GM18508 (cell line): ENCODE measurements at regions not wholly inside any gene's neighbourhood (a gene's known extent, or its start where the extent isn't known, plus 50 kb on each side); places are given as distances from the start of the nearest gene placed in this dataset.

Experiments used
- ATAC-seq: cut with Tn5 transposase; IDR thresholded peaks from one replicate; pipeline ENCODE4 v1.9.1; 2021; ENCODE audit warnings: moderate number of reproducible peaks; ENCODE audit not compliant: insufficient read depth, unreplicated experiment

DNA sequence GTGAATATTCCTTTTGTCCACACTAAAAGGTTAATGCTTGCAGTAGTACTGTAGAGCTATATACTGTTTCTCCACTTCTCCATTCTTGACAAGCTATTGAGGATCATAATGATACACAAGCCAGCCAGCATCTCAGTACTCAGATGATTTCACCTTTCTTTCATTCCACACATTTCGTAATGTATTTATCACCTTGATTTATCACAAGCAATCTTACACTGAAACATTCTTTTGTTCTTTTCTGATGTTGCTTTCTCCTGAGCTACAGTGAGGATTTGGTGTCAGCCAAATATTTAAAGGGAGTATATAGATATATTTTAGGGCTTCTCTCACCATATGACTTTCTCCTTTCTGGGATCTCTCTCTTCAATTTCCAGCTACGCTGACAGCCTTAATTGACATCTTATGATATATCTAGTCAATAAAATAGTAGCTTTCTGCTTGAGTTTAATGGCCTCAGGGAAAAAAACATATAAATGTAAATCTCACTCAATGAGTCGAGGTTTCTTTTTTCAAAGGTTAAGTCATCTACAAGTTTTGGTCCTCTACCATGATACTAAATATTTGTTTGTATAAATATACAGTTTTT is 1327.0 kb downstream of the NSUN3 start:
- ATAC-seq, result no peak

GRCh38 chr3:95394286-95394685 is 1331.4 kb downstream of the NSUN3 start:
- no peak for ATAC-seq

DNA sequence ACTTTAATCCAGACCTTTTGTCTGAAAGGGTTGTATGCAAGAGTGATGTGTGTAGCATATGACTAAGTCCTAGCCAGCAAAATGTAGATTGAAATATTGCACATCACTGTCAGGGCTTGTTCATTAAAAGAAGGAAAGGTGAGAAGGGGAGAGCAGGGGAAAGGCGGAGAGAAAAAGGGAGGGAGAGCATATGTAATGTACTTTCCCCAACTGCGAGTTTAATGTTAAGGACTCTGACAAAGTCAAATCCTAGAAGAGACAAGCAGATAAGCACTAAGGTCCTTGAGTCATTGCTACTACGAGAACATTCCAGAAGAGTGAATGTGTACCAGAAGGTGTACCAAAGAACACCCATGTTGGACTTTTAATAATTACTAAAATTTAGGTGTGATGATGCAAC is 1336.7 kb downstream of the NSUN3 start:
- no peak for ATAC-seq

- no peak for ATAC-seq
These were observed 1338.8 kb downstream of the NSUN3 start for GRCh38 chr3:95401693-95402092.

DNA sequence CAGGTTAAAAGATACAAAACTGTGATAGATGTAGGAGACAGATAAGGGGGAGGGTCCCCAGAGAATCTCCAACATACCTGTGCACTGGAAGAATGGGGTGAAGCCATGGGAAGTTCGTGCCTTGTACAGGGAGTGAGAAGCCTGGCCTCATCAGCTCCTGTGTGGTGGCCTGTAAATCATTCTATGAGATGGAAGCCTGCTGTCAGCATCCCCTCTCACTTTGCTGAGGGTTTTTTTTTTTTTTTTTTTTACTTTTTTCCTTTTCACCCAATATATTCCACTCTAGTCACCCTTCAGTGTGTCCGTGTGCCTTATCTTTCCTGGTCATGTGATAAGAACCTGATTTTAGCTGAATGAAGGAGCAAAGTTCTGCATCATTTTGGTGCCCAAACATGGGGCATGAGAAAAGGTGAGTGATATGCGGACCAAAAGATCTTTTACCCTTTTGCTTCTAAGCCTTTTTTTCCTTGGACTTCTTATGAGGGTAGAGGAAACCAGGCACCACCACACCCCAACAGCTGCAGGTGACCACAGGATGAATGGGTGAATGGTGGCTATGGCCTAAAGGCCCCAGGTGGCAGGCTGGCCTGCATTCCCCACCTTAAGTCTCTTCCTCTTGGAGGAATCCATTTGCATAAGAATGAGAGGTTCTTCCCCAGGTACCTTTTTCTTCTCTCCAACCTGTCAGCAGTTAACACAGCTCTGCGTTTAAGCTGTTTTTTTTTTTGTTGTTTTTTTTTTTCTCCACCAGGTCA is 1345.0 kb downstream of the NSUN3 start:
- ATAC-seq, result no peak

- ATAC-seq, result no peak
These were observed 1345.6 kb downstream of the NSUN3 start for GRCh38 chr3:95408464-95408862.

DNA sequence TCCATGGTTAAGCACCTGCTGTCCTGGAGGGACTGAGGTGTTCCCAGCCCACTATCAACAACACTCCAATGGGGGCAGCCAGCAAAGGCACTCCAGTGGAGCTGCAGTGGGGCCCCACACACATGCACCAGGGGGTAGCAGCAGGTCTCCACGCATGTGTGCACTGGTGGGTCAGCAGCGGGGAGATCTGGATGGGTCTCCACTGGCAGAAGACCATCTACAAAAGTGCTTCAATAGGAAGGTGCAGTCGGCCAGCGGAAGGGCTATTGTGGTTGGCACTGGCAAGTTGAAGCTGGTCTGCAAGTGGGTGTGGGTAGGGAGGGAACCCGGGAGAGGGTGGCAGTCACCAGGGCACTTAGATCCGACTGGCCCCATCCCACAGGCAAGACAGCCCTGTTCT is 1355.4 kb downstream of the NSUN3 start:
- no peak for ATAC-seq

- no peak for ATAC-seq
These were observed 1361.4 kb downstream of the NSUN3 start for GRCh38 chr3:95424279-95424678.

DNA sequence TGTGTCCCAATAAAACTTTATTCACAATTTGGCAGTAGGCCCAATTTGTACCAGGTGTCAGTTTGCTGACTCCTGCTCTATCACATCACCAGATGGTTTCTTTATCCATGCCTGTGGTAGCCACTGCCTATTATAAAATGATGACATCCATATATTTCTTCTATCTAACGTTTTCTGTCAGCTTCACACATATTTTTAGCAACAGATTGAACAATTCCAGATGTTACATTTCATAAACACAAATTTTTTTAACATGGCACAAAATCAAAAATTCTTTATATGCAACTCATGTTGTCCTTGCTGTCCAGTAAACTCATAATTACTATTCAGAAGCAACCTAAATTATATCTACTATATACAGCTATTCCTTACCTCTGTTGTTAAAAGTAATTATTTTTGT is 1371.6 kb downstream of the NSUN3 start:
- no peak for ATAC-seq

GRCh38 chr3:95437409-95437808 is 1374.5 kb downstream of the NSUN3 start:
- no peak for ATAC-seq

DNA sequence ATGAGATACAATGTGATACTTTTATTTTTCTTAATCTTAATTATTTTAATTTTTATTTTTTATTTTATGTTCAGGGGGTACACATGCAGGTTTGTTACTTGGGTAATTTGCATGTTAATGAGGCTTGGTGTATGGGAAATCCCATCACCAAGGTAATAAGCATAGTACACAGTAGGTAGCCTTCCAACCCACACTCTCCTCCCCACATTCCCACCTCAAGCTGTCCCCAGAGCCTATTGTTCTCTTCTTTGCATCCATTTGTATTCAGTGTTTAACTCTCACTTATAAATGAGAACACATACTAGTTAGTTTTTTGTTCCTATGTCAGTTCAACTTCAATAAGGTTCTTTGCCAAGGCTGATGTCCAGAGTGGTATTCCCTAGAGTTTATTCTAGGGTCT is 1375.4 kb downstream of the NSUN3 start:
- ATAC-seq, result no peak

GRCh38 chr3:95442766-95443165 is 1371.6 kb upstream of the EPHA6 start:
- ATAC-seq, result no peak

- no peak for ATAC-seq
These were observed 1364.6 kb upstream of the EPHA6 start for GRCh38 chr3:95449841-95450240.

- no peak for ATAC-seq
These were observed 1361.2 kb upstream of the EPHA6 start for GRCh38 chr3:95453242-95453641.

DNA sequence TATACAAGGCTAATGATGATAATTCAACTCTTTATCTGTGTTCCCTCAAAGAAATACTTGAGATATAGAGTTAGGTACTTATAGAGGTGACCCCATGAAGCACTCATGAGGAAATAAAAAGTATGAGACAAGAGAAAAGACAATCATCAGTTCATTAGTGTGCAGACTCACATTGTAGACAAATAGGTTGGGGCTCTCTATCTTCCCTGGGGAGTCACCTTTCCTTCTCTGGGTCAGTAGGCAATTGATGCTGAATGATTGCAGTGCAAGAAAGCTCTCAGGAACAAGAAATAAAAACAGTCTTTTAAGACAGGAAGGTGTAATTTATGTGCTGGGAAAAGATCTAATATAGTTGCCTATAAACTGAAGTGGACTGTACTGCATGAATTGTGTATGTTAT is 1357.6 kb upstream of the EPHA6 start:
- no peak for ATAC-seq

- ATAC-seq, result no peak
These were observed 1354.7 kb upstream of the EPHA6 start for GRCh38 chr3:95459706-95460105.

DNA sequence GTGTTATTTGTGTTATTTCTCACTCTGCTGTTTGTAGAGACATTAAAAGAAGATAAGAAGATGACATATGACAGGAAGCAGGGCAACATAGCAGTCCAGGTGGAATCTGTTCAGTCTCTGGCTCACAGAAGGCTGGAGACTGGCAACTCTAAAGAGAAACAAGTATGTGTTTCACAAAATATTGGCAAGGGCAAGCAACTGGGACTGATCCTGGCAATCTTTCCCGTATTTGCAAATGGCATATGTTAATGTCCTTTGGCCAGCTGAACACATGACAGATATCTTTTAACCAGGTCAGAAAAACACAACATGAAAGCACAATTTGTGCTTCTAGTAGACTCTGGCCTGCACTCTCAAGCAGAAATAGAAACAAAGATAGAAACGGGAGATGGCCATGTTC is 1354.1 kb upstream of the EPHA6 start:
- ATAC-seq, result no peak

GRCh38 chr3:95462161-95462560 is 1352.2 kb upstream of the EPHA6 start:
- ATAC-seq, result no peak

DNA sequence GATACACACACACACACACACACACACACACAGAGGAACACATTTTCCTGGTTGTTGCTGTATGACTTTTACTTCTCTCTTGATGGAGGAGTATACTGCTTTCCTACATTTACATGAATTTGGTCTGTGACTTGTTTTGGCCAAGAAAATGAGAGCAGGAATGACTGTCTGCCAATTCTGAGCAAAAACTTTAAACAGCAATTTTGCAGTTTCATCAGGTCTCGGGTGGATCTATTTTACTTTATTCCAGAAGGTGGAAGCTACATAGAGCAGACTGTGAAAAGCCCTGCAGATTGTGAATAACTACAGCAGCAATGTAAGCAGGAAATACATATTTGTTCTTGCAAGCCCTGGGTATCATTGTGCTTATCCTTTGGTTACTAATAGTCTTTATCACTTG is 1350.0 kb upstream of the EPHA6 start:
- no peak for ATAC-seq

DNA sequence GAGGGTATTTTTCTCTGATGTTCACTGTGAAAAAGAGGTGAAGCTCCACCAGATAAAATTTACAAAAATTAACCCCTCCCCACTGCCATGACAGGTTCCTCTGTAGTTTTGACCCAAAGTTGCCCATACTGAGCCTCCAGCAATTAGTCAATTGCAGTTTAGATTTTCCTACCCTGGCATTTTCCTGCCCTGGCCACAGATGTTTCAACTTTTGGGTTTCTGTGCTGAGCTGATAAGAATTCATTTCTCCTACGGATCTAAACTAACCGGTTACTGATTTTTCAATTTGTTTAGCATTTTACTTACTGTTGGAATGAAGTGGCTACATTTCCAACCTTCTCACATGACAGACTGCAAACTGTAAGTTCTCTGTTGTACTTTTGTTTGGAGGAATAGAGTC is 1346.1 kb upstream of the EPHA6 start:
- no peak for ATAC-seq

DNA sequence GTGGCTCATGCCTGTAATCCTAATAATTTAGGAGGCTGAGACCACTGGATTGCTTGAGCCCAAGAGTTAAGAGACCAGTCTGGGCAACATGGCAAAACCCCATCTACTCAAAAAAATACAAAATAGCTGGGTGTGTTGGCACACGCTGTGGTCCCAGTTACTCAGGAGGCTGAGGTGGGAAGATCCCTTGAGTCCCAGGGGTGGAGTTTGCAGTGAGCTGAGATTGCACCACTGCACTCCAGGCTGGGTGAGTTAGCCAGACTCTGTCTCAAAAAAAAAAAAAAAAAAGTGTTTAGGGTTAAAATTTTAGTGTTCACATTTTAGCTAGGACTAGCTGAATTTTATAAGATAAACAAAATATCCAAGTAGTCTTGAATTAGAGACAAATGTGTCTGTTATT is 1340.1 kb upstream of the EPHA6 start:
- no peak for ATAC-seq

DNA sequence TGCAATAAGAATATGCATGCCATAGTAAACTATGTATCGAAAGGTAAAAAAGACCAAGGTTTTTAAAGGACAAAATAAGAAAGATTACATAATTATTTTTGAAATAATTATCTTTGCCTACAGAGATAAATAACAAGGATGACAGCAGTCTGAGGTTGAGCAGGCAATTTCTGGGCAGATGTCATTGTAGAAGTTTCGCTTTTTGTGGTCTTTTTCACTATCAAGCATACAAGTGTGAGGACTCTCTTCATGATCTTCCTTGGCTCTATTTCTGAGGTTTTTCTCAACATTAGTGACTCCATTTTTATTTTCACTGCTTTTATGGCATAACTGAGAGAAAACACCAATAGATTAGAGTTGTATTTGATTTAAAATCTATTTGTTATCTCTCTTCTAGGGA is 1337.9 kb upstream of the EPHA6 start:
- ATAC-seq, result no peak
